ENCODE measurements at regions not wholly inside any gene's neighbourhood (a gene's known extent, or its start where the extent isn't known, plus 50 kb on each side); places are given as distances from the start of the nearest gene placed in this dataset.

- no peak for DNase-seq (ENCODE audit: low read depth)
- H3K4me3 ChIP-seq (ENCODE audit: low read depth, low read length), result no peak overlapping the region
- no peak for TF ChIP-seq CTCF (IDR thresholded peaks at IDR 0.05; ENCODE audit: control insufficient read depth, extremely low read depth, insufficient read depth)
These were observed 534.3 kb upstream of the ST8SIA4 start for GRCh38 chr5:101437351-101437750.

- no peak for DNase-seq (ENCODE audit: low read depth)
- TF ChIP-seq CTCF (IDR thresholded peaks at IDR 0.05; ENCODE audit: control insufficient read depth, extremely low read depth, insufficient read depth), result no peak
These were observed 532.7 kb upstream of the ST8SIA4 start for GRCh38 chr5:101435768-101436167.

GRCh38 chr5:101431201-101431600, 528.1 kb upstream of the ST8SIA4 start:
- DNase-seq (ENCODE audit: low read depth), result no peak
- H3K4me3 ChIP-seq (ENCODE audit: low read depth, low read length), result no peak overlapping the region
- no peak for TF ChIP-seq CTCF (IDR thresholded peaks at IDR 0.05; ENCODE audit: control insufficient read depth, extremely low read depth, insufficient read depth)

More at GRCh38 chr5:101435768-101436167, 532.7 kb upstream of the ST8SIA4 start:
- no peak overlapping the region for H3K4me3 ChIP-seq (ENCODE audit: low read depth, low read length)

GRCh38 chr5:101430551-101430950, 527.5 kb upstream of the ST8SIA4 start:
- TF ChIP-seq CTCF (IDR thresholded peaks at IDR 0.05; ENCODE audit: control insufficient read depth, extremely low read depth, insufficient read depth), result no peak
- no peak overlapping the region for H3K4me3 ChIP-seq (ENCODE audit: low read depth, low read length)
- DNase-seq (ENCODE audit: low read depth), result no peak

- DNase-seq (ENCODE audit: low read depth), result no peak
- no peak for TF ChIP-seq CTCF (IDR thresholded peaks at IDR 0.05; ENCODE audit: control insufficient read depth, extremely low read depth, insufficient read depth)
- no peak overlapping the region for H3K4me3 ChIP-seq (ENCODE audit: low read depth, low read length)
These were observed 526.2 kb upstream of the ST8SIA4 start for GRCh38 chr5:101429241-101429640.

GRCh38 chr5:101425339-101425859, 522.3 kb upstream of the ST8SIA4 start:
- TF ChIP-seq CTCF (IDR thresholded peaks at IDR 0.05; ENCODE audit: control insufficient read depth, extremely low read depth, insufficient read depth), result no peak
- DNase-seq (ENCODE audit: low read depth), result no peak

GRCh38 chr5:101424530-101425175, 521.6 kb upstream of the ST8SIA4 start:
- TF ChIP-seq CTCF (IDR thresholded peaks at IDR 0.05; ENCODE audit: control insufficient read depth, extremely low read depth, insufficient read depth), result no peak
- no peak overlapping the region for H3K4me3 ChIP-seq (ENCODE audit: low read depth, low read length)
- DNase-seq (ENCODE audit: low read depth), result no peak

More at GRCh38 chr5:101425339-101425859, 522.3 kb upstream of the ST8SIA4 start:
- no peak overlapping the region for H3K4me3 ChIP-seq (ENCODE audit: low read depth, low read length)
